Prostate gland (tissue), 2 donors: ENCODE measurements at regions not wholly inside any gene's neighbourhood (a gene's known extent, or its start where the extent isn't known, plus 50 kb on each side); places are given as distances from the start of the nearest gene placed in this dataset.

Experiments
- DNase-seq: peaks from one replicate; pipeline ENCODE4 v3.0.0-alpha.2; 2019; ENCODE audit warnings: low spot score
- H3K27ac ChIP-seq, 2 donors: fragments of 200-600 bp; sonication (generic); 2 replicates each; pipeline ENCODE4 v1.5.1; 2017 to 2019
- H3K27me3 ChIP-seq: fragments of 200-600 bp; sonication (generic); replicated peaks from 2 replicates; pipeline ENCODE4 v1.5.1; 2019; ENCODE audit not compliant: insufficient read depth
- H3K36me3 ChIP-seq, 2 donors: fragments of 200-600 bp; sonication (generic); 1 replicate in 1 of 2; 2 replicates in 1 of 2; pipeline versions ENCODE4 v1.5.1 to v1.8.1; 2017 to 2019
- H3K4me1 ChIP-seq: fragments of 200-600 bp; sonication (generic); replicated peaks from 2 replicates; pipeline ENCODE4 v1.5.1; 2019
- H3K4me3 ChIP-seq, 2 donors: fragments of 200-600 bp; sonication (generic); 2 replicates each; pipeline ENCODE4 v1.5.1; 2017 to 2019
- H3K9me3 ChIP-seq: fragments of 200-600 bp; sonication (generic); 2 replicates; pipeline ENCODE4 v1.5.1; 2017
- POLR2A ChIP-seq: fragments of 450-650 bp; IDR thresholded peaks from one replicate; pipeline ENCODE4 v1.6.1; 2016; ENCODE audit warnings: antibody characterized with exemption, mild to moderate bottlenecking
- POLR2AphosphoS5 ChIP-seq: sonication (generic); formaldehyde crosslinking; IDR thresholded peaks from one replicate; pipeline ENCODE4 v1.6.1; 2017; ENCODE audit warnings: antibody characterized with exemption
- WGBS: methylation state at CpG from one replicate; pipeline ENCODE4 v1.1.5; 2018; 5-methylcytosine and 5-hydroxymethylcytosine counted together
- intact Hi-C: fragments of 100-400 bp; cut with DNase I; formaldehyde crosslinking; loops from one replicate; pipeline ENCODE4 v1.14.2; 2022
- TF ChIP-seq, protein P1 (sequence below), 4 experiments: fragments of 200-600 bp in 2 of 4; fragments of 450-650 bp in 2 of 4; sonication (generic) in 2 of 4; IDR thresholded peaks; 1 replicate in 3 of 4; 2 replicates in 1 of 4; pipeline ENCODE4 v1.5.1; 2016 to 2019; ENCODE audit warnings: antibody characterized with exemption in 4 of 4, mild to moderate bottlenecking in 2 of 4, moderate library complexity in 2 of 4

DNA sequence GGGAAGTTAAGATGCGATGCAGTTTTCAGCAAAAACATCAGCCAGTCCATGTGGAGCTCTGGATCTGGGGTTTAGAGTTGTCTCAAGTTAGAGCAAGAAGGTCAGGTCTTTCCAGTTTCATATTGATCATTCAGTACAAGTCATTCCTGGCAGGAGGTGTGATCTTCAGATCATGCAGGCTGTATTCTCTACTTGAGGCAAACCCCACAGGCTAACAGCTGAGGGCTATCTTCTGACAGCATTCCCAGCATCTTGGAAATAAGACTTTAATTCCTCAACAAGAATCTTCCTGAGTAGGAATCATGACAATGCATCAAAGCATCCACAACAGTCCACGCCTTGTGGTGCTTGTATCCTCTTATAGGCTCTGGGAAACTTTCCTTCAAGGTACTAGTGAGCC lies 94.9 kb upstream of the ZNF438 start:
- Histone ChIP-seq H3K27me3 (no peaks in the 10 kb centered on the region), H3K36me3 (no peaks in the 10 kb centered on the region), H3K4me1 (no peaks in the 10 kb centered on the region), H3K27ac (no peak overlapping the region), H3K9me3 (no peaks in the 10 kb centered on the region), H3K4me3 (no peak overlapping the region)
- DNase-seq = no peak
- TF ChIP-seq, protein P1, sequence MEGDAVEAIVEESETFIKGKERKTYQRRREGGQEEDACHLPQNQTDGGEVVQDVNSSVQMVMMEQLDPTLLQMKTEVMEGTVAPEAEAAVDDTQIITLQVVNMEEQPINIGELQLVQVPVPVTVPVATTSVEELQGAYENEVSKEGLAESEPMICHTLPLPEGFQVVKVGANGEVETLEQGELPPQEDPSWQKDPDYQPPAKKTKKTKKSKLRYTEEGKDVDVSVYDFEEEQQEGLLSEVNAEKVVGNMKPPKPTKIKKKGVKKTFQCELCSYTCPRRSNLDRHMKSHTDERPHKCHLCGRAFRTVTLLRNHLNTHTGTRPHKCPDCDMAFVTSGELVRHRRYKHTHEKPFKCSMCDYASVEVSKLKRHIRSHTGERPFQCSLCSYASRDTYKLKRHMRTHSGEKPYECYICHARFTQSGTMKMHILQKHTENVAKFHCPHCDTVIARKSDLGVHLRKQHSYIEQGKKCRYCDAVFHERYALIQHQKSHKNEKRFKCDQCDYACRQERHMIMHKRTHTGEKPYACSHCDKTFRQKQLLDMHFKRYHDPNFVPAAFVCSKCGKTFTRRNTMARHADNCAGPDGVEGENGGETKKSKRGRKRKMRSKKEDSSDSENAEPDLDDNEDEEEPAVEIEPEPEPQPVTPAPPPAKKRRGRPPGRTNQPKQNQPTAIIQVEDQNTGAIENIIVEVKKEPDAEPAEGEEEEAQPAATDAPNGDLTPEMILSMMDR (IDR thresholded peaks at IDR 0.05) = no peak
- TF ChIP-seq POLR2A (no peak), POLR2AphosphoS5 (no peak)
- intact Hi-C loops = no loop called here
- 90% methylated on average over 2 of the region's 2 CpGs for WGBS

- intact Hi-C loops = no loop called here
- no peaks in the 10 kb centered on the region for H3K9me3 ChIP-seq
- no peaks in the 10 kb centered on the region for H3K36me3 ChIP-seq
- TF ChIP-seq, protein P1 (IDR thresholded peaks at IDR 0.05) = no peak
- TF ChIP-seq POLR2A (no peak), POLR2AphosphoS5 (no peak)
- WGBS = 97% methylated on average over 2 of the region's 2 CpGs
- H3K4me1 ChIP-seq = no peaks in the 10 kb centered on the region
- no peaks in the 10 kb centered on the region for H3K27me3 ChIP-seq
- DNase-seq = no peak
- H3K27ac ChIP-seq = no peak overlapping the region
- H3K4me3 ChIP-seq = no peak overlapping the region
Measured at GRCh38 chr10:31128536-31128935, 96.9 kb upstream of the ZNF438 start.

DNA sequence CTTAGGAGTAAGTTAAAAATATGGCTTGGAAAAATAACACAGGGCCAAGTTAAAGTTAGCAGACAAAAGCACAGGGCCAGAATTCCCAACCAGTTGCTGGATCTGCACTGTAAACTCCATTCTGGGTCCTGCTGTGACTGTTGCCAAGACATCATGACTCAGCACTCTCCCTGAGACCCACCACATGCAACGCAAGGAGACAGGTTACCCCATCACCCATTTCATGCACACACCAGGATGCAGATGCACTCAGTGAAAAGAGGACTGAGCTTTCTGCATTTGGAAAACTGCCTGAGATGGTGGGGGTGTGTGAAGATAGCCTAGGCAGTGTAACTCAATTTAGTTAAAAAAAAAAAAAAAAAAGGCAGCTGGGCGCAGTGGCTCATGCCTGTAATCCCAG lies 97.6 kb upstream of the ZNF438 start:
- DNase-seq = no peak

GRCh38 chr10:31129880-31130405 lies 98.3 kb upstream of the ZNF438 start:
- whole genome bisulfite sequencing = 81% methylated on average over 6 of the region's 6 CpGs
- Histone ChIP-seq H3K4me3 (no peak overlapping the region), H3K27ac (no peak overlapping the region), H3K4me1 (no peaks in the 10 kb centered on the region), H3K9me3 (no peaks in the 10 kb centered on the region), H3K36me3 (no peaks in the 10 kb centered on the region), H3K27me3 (no peaks in the 10 kb centered on the region)
- TF ChIP-seq, protein P1 (IDR thresholded peaks at IDR 0.05) = no peak
- TF ChIP-seq POLR2AphosphoS5 (no peak), POLR2A (no peak)
- no peak for DNase-seq
- intact Hi-C loops = loop anchor here (10.0 kb wide), 1 partner anchor 345 kb away; no protein-coding TSS in a partner anchor

More for the DNA sequence above, 97.6 kb upstream of the ZNF438 start:
- Histone ChIP-seq H3K36me3 (no peaks in the 10 kb centered on the region), H3K4me1 (no peaks in the 10 kb centered on the region), H3K9me3 (no peaks in the 10 kb centered on the region), H3K4me3 (no peak overlapping the region), H3K27me3 (no peaks in the 10 kb centered on the region), H3K27ac (no peak overlapping the region)
- TF ChIP-seq, protein P1 (IDR thresholded peaks at IDR 0.05) = no peak
- TF ChIP-seq POLR2AphosphoS5 (no peak), POLR2A (no peak)
- intact Hi-C loops = no loop called here
- 47% methylated on average over 2 of the region's 2 CpGs for WGBS

DNA sequence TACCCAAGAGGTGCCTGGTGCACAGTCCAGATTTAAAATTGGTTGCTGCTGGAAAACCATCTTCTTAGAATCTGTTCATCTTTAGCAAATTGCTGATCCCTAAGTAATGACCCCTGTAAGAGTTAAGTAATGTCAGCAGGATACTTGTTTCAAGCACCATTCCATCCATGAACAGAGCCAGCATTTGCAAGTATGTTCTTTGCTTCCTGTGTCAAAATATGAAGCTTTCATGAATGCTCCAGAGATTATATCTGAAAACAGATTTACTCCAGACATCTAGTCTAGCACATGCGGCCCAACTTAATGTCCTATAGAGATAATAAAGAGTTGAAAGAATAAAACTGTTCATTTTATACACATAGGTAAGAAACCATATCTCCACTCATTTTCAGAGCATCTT lies 98.7 kb upstream of the ZNF438 start:
- H3K36me3 ChIP-seq = no peaks in the 10 kb centered on the region
- TF ChIP-seq, protein P1 (IDR thresholded peaks at IDR 0.05) = no peak
- TF ChIP-seq POLR2AphosphoS5 (no peak), POLR2A (no peak)
- no peaks in the 10 kb centered on the region for H3K9me3 ChIP-seq
- H3K27ac ChIP-seq = no peak overlapping the region
- H3K4me3 ChIP-seq = no peak overlapping the region
- H3K27me3 ChIP-seq = no peaks in the 10 kb centered on the region
- intact Hi-C loops = loop anchor here (10.0 kb wide), 1 partner anchor 346 kb away; no protein-coding TSS in a partner anchor
- DNase-seq = no peak
- no peaks in the 10 kb centered on the region for H3K4me1 ChIP-seq
- WGBS = 73% methylated on average over 1 of the region's 1 CpG
